Adrenal gland (tissue), 9 donors: ENCODE measurements at regions not wholly inside any gene's neighbourhood (a gene's known extent, or its start where the extent isn't known, plus 50 kb on each side); places are given as distances from the start of the nearest gene placed in this dataset.

ENCODE experiments used
- DNase-seq, 7 donors: peaks; one replicate each; pipeline ENCODE4 v3.0.0-alpha.2; 2019 to 2020
- H3K27ac ChIP-seq, 5 donors: fragments of 200-600 bp; sonication (generic) in 4 of 5; 1 replicate in 3 of 5; 2 replicates in 2 of 5; pipeline versions ENCODE4 v1.5.1 to v1.8.0; 2016 to 2020; ENCODE audit warnings: mild to moderate bottlenecking in 1 of 5
- H3K27me3 ChIP-seq: fragments of 200-600 bp; 2 replicates; pipeline ENCODE4 v1.8.0; 2021
- H3K36me3 ChIP-seq, 2 donors: fragments of 200-600 bp; replicated peaks in 1 of 2; 1 replicate in 1 of 2; 2 replicates in 1 of 2; pipeline versions ENCODE4 v1.5.1 to v1.8.0; 2018 to 2022
- H3K4me1 ChIP-seq, 2 donors: fragments of 200-600 bp; replicated peaks in 1 of 2; 1 replicate in 1 of 2; 2 replicates in 1 of 2; pipeline versions ENCODE4 v1.5.1 to v1.8.0; 2018 to 2021
- H3K4me3 ChIP-seq, 4 donors: fragments of 200-600 bp; sonication (generic) in 3 of 4; one replicate each; pipeline ENCODE4 v1.5.1; 2016 to 2018
- H3K9me3 ChIP-seq, 3 donors: fragments of 200-600 bp; sonication (generic) in 1 of 3; replicated peaks in 1 of 3; 1 replicate in 2 of 3; 2 replicates in 1 of 3; pipeline versions ENCODE4 v1.5.1 to v1.8.0; 2016 to 2021
- POLR2A ChIP-seq, 2 donors: fragments of 450-650 bp; IDR thresholded peaks; one replicate each; pipeline ENCODE4 v1.6.1; 2017; ENCODE audit warnings: antibody characterized with exemption in 2 of 2, mild to moderate bottlenecking in 2 of 2, moderate library complexity in 1 of 2
- WGBS, 4 donors: extraction: QIAGEN DNeasy Blood & Tissue Kit in 2 of 4; methylation state at CpG; one replicate each; pipeline versions ENCODE4 v1.1.5 to v1.1.7; 2013 to 2017; 5-methylcytosine and 5-hydroxymethylcytosine counted together
- intact Hi-C, 2 donors: fragments of 100-400 bp; cut with DNase I; formaldehyde crosslinking; loops; one replicate each; pipeline versions ENCODE4 v1.14.1 to v1.15.0; 2022 to 2023
- TF ChIP-seq, protein P1 (sequence below), 6 experiments: fragments of 450-650 bp in 4 of 6; fragments of 200-600 bp in 2 of 6; sonication (generic) in 1 of 6; IDR thresholded peaks; 1 replicate in 5 of 6; 2 replicates in 1 of 6; pipeline versions ENCODE4 v1.5.1 to v1.8.0; 2016 to 2021; ENCODE audit warnings: antibody characterized with exemption in 6 of 6, mild to moderate bottlenecking in 2 of 6, moderate library complexity in 1 of 6
- donor health status: healthy with polysubstance abuse.
- donor health status: Bipolar disorder and iron deficiency.
- donor health status: DM: yes; HTN: yes; CAD: no.
- donor health status: DM: no; HTN: no; CAD: no.
- donor health status: DM: no; HTN: no; CAD: no.

DNA sequence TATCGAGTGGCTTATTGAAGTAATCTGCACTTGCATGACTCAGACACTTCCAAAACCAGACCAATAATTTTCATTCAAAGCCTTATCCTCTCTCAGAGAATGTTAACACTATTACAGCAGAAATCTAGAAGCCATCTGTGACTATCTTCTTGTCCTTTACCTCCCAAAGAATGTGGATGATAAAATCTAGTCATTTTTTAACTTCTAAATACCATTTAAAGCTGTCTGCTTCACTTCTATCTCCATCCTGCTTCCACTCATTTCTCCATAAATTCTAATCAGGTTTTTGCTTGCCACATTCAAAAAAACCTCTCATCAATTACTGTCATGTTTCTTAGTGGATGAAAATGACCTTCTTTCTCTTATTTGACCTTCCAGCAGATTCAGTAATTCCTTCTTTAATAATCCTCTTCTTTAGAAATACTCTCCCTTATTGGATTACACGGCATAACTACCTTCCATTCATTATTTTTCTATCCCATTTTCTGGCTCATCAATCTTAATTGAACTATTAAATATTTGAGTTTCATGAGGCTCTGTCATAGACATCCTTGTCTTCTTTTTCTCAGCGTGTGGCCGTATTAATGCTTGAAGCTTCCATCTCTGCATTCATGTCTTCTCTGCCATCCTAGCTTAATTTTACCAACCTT, 1999.4 kb downstream of the MRPL39 start:
- Histone ChIP-seq H3K4me3 (no peak overlapping the region), H3K36me3 (no peaks in the 10 kb centered on the region), H3K27me3 (no peaks in the 10 kb centered on the region), H3K27ac (no peak overlapping the region), H3K4me1 (no peaks in the 10 kb centered on the region), H3K9me3 (no peaks in the 10 kb centered on the region)
- intact Hi-C loops: no loop called here
- DNase-seq: no peak
- no peak for TF ChIP-seq POLR2A (IDR thresholded peaks at IDR 0.05)
- TF ChIP-seq, protein P1, sequence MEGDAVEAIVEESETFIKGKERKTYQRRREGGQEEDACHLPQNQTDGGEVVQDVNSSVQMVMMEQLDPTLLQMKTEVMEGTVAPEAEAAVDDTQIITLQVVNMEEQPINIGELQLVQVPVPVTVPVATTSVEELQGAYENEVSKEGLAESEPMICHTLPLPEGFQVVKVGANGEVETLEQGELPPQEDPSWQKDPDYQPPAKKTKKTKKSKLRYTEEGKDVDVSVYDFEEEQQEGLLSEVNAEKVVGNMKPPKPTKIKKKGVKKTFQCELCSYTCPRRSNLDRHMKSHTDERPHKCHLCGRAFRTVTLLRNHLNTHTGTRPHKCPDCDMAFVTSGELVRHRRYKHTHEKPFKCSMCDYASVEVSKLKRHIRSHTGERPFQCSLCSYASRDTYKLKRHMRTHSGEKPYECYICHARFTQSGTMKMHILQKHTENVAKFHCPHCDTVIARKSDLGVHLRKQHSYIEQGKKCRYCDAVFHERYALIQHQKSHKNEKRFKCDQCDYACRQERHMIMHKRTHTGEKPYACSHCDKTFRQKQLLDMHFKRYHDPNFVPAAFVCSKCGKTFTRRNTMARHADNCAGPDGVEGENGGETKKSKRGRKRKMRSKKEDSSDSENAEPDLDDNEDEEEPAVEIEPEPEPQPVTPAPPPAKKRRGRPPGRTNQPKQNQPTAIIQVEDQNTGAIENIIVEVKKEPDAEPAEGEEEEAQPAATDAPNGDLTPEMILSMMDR (IDR thresholded peaks at IDR 0.05): no peak
- 62 to 74% (median 72%) methylated on average over 4 of the region's 4 CpGs for WGBS, 4 donors

DNA sequence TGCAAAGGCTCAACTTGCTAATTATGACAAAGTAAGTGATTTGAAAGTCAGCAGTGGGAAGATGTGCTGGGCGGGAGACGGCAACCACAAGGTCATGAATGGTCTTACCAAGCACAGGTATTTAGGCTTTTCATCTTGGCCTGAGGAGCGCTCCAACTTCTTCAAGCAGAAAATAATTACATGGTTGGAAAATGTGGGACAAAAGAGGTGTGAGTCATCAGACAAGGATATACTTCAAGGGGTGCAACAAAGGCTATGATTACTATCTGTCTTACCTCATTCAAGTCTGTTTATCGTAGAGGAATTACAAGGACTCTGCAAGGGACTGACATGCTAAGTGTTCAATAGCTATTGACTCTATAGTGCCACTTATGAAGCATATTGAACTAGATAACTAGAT, 2005.7 kb downstream of the MRPL39 start:
- H3K4me1 ChIP-seq: no peaks in the 10 kb centered on the region
- H3K9me3 ChIP-seq: no peaks in the 10 kb centered on the region
- intact Hi-C loops: no loop called here
- TF ChIP-seq, protein P1 (IDR thresholded peaks at IDR 0.05): no peak
- TF ChIP-seq POLR2A (IDR thresholded peaks at IDR 0.05): no peak
- H3K27ac ChIP-seq: no peak overlapping the region
- no peak for DNase-seq
- no peaks in the 10 kb centered on the region for H3K27me3 ChIP-seq
- H3K4me3 ChIP-seq: no peak overlapping the region
- no peaks in the 10 kb centered on the region for H3K36me3 ChIP-seq
- WGBS, 4 donors: 75 to 89% (median 82%) methylated on average over 4 of the region's 4 CpGs

DNA sequence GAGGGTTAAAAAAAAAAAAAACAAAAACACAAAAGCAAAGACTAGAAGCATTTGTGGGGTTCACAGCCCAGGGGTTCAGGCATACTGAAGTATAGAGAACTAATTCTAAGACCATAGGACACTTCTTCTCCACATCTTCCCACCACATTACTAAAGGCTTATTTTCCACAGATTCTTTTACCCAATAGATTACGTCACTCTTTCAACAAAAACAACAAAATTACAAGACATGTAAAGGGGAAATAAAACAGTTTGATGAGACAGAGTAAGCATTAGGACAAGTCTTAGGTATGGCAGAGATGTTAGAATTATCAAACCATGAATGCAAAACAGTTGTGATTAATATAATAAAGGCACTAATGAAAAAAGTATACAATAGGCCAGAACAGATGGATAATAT, 2013.7 kb downstream of the MRPL39 start:
- Histone ChIP-seq H3K27ac (no peak overlapping the region), H3K9me3 (no peaks in the 10 kb centered on the region), H3K4me1 (no peaks in the 10 kb centered on the region), H3K36me3 (no peaks in the 10 kb centered on the region), H3K27me3 (no peaks in the 10 kb centered on the region), H3K4me3 (no peak overlapping the region)
- TF ChIP-seq POLR2A (IDR thresholded peaks at IDR 0.05): no peak
- TF ChIP-seq, protein P1 (IDR thresholded peaks at IDR 0.05): no peak
- DNase-seq: no peak
- intact Hi-C loops: no loop called here
- 55 to 88% (median 79%) methylated on average over 1 of the region's 1 CpG for WGBS, 4 donors

DNA sequence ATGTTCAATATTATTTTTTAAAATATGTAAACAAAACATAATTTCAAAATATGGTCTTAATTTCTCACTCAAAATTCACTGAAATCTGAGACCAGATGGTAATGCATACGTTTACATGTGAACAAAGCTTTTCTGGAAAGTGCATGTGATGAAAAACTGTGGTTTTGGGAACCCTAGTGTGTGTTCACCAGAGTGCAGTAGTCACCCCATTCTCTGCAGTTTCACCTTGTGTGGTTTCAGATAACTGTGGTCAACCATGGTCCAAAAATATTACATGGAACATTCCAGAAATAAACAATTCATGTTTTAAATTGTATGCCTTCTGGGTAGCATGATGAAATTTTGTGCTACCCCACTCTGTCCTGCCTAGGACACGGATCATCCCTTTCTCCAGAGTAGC, 2021.9 kb downstream of the MRPL39 start:
- no peaks in the 10 kb centered on the region for H3K36me3 ChIP-seq
- TF ChIP-seq POLR2A (IDR thresholded peaks at IDR 0.05): no peak
- TF ChIP-seq, protein P1 (IDR thresholded peaks at IDR 0.05): no peak
- no peak overlapping the region for H3K27ac ChIP-seq
- H3K9me3 ChIP-seq: no peaks in the 10 kb centered on the region
- intact Hi-C loops: no loop called here
- DNase-seq: no peak
- no peak overlapping the region for H3K4me3 ChIP-seq
- H3K27me3 ChIP-seq: no peaks in the 10 kb centered on the region
- H3K4me1 ChIP-seq: no peaks in the 10 kb centered on the region
- WGBS, 4 donors: 60 to 70% (median 67%) methylated on average over 2 of the region's 2 CpGs
